GM18508 (cell line): ENCODE measurements at regions not wholly inside any gene's neighbourhood (a gene's known extent, or its start where the extent isn't known, plus 50 kb on each side); places are given as distances from the start of the nearest gene placed in this dataset.

ENCODE experiments used
- ATAC-seq: cut with Tn5 transposase; IDR thresholded peaks from one replicate; pipeline ENCODE4 v1.9.1; 2021; ENCODE audit warnings: moderate number of reproducible peaks; ENCODE audit not compliant: insufficient read depth, unreplicated experiment

DNA sequence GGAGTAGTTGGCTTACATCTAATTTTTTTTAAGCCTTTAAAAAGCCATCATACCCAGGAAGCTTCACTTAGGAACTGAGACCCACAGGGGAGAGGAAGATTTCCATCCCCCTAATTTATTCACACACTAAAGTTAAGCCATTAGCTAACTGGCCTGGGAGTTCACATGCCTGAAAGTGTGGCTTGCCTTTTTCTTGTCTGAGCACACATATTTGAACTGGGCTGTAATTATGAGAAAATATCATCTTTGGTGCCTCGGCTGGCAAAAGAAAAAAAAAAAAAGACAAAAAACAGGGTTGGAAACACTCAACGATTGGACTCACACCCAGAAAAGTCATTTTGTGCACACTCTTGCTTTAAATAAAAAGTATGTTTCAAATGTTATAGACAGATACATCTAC is 847.3 kb downstream of the MAT2B start:
- ATAC-seq, result no peak

DNA sequence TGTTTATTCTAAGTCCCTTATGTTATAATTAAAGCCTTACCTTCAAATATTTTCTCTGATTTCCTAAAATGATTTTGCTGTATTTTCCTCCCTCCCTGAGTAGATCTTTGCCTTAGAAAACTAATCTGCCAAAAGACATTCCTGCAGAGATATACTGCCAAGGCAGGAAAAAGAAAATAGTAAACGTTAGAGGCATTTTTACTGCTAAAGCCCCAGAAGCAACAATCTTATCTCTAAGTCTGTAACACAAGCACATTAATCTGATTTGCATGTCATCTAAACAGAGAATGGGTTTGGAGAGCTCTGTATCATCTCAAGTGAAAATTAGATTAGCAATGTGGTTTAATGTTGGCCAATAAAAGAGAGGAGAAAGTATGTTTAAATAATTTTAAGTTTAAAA is 847.7 kb downstream of the MAT2B start:
- no peak for ATAC-seq

DNA sequence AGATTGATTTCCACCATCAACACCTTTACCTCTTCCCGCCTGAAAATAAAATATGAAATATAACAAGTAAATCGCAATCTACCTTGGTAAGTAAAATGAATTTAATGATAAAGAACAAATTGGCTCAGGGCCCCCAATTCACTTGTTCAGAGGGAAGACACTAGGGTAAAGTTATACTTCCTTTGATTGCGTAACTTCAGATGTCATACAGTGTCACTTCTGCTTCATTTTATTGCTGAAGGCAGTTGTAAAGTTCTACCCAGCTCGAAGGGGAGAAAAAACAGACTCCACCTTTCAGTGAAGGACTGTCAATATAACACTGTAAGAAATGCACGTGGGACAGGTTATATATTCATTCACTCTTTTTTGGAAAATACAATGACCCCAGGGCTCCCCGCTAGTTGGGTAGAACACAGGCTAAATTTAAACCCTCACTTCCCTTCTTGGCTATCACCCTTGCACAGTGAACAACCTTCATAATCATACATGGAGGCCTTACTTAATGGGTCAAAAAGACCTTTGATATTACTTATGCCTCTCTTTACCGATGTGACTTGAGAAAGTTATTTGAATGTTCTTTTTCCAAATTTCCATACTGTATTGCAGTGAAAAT is 848.8 kb downstream of the MAT2B start:
- no peak for ATAC-seq

DNA sequence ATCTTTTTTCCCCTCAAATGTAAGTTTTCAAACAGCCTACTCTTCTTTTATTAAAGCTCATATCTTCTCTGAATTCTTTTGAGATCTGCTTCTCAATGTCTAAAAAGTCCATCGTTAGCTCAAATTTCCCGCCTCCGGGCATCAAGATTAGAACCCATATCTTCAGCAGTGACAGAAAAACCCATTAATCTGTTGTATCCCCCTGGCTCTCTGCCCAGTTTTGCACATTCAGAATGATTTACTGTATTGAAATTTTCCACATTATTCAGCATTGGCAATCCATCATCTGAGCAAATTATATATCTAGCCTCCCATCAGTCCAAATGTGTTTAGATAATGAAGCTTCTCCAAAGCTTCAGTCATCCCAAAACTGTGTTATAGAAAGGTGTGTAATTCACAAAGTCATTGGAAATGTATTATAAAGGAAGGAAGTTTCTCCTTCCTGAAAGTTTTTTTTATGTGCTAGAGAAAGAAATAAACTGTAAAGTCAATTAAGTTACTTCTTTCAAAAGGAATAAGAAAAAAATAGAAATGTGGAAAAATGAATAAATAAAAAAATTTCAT is 849.9 kb downstream of the MAT2B start:
- ATAC-seq, result no peak

- no peak for ATAC-seq
Observed at GRCh38 chr5:164356790-164357189, 851.4 kb downstream of the MAT2B start.

DNA sequence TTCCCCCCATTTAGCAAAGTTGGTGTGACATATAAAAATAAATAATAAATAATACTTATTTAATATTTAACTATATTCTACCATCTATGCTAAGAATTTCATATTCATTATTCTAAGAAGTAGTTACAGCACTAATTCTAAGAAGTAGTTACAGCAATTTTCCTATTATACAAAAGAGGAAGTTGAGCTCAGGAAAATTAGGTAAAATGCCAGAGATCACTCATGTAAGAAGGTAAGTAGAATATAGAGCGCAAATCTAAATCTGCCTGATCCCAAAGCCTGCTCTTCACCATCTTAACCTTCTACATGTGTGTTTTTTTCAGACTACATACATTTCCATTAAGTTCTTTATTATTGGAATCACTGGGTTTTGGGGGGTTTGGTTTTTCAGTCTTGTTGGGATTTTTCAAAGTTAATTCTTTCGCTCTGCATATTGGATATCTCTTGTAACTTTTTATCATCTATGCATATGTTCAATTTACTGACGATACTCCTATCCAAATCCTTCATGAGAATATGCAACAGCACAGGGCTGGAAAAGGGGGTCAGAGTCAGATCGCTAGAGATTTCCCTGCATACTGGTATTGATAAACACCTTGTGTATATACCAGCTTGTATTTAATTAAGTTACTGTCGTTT is 852.1 kb downstream of the MAT2B start:
- ATAC-seq, result no peak

GRCh38 chr5:164358531-164359259 is 853.3 kb downstream of the MAT2B start:
- no peak for ATAC-seq

GRCh38 chr5:164359260-164360255 is 854.1 kb downstream of the MAT2B start:
- ATAC-seq, result no peak

GRCh38 chr5:164360589-164360988 is 855.2 kb downstream of the MAT2B start:
- ATAC-seq, result no peak

- ATAC-seq, result no peak
Observed at GRCh38 chr5:164361986-164362385, 856.6 kb downstream of the MAT2B start.

DNA sequence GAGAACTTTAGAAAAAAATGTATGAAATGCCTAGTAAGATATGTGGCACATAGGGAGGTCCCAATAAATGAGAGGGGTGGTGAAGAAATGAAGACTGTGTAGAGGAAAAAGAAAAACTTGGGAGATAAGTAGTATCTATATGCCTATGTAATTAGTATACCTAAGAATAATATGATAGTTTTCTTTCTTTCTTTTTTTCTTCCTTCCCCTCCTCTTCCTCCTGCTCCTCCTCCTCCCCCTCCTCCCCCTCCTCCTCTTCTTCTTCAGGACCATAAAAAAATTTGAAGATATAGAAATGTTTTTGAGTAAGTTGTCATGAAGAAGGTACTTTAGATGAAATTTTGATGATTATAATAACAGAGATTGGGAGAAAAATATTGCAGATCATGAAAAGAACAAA is 857.4 kb downstream of the MAT2B start:
- ATAC-seq, result no peak

GRCh38 chr5:164364237-164365208 is 859.1 kb downstream of the MAT2B start:
- no peak for ATAC-seq

DNA sequence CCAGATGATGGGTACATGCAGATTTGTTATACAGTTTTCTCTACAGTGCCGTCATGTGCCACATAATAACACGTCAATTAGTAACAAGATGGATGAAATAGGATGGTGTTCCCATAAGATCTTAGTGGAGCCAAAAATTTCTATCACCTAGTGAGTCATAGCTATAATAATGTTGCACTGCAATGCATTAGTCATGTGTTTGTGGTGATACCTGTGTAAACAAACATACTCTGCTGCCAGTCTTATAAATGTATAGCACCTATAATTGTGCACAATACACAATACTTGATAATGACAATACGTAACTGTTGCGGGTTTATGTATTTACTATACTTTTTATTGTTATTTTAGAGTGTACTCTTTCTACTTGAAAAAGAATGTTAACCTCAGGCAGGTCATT is 865.4 kb downstream of the MAT2B start:
- no peak for ATAC-seq

GRCh38 chr5:164372892-164373291 is 867.5 kb downstream of the MAT2B start:
- no peak for ATAC-seq

GRCh38 chr5:164373876-164374275 is 868.5 kb downstream of the MAT2B start:
- ATAC-seq, result no peak

DNA sequence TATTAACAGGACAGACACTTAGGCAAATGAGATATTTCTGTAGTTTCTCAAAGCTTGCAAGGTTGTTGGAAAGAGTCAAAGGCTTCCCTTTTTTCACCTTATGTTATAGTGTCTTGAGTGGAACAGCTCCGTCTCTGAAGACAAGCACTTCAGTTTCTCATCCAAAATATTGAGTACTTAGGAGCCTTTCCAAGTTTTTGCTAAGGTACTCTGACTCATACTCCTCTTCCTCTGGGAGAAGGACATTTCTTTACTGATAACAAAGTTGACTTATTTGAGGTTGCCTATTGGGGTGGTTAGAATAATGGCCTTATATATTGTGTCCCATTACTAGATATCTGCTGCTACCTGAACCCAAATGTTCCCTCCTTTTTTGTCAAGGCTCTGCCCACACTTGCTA is 869.6 kb downstream of the MAT2B start:
- ATAC-seq, result no peak

- no peak for ATAC-seq
Observed at GRCh38 chr5:164376843-164377242, 871.4 kb downstream of the MAT2B start.

DNA sequence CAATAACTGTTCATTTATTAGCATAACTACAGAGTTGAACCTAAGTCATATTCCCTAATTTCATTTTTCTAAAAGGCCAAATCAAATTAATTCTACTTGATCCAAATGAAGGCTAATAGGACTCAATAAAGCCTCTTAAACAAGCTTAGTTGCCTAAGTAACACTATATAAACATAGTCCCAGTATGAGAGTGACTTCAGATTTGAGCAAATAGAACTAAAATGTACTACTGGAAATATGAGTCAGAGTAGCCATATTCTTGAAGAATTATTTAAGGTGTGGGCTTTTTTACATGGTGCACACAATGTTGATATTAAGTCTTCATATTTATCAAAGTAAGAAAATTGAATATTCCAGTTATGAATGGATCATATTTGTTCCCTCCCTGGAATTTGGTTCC is 872.3 kb downstream of the MAT2B start:
- no peak for ATAC-seq

DNA sequence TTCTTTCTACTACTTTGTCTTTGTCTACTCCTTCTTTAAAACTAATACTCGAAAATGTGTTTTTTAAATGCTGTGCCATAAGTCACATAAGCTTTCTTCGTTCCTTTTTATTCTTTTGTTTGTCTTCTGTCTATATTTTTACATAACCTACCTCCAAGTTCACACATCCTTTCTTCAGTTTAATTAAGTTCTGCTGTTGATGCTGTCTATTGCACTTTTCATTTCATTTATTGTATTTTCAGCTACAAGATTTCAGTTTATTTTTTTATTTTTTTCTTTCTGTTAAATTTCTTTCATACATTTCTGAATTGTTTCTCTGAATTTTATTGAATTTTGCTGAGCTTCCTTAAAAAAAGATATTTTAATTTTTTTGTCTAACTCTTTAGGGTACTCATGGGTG is 878.2 kb downstream of the MAT2B start:
- no peak for ATAC-seq
